H9 (cell line): ENCODE measurements at regions not wholly inside any gene's neighbourhood (a gene's known extent, or its start where the extent isn't known, plus 50 kb on each side); places are given as distances from the start of the nearest gene placed in this dataset.

Experiments used
- DNase-seq: peaks from one replicate; pipeline ENCODE4 v3.0.0-alpha.2; 2017
- H2AFZ ChIP-seq: one replicate; pipeline ENCODE4 v1.6.1; 2013; ENCODE audit warnings: mild to moderate bottlenecking, low read length, control low read depth, moderate library complexity
- H2AK5ac ChIP-seq: 2 replicates; pipeline ENCODE4 v1.6.1; 2013; ENCODE audit warnings: low read length, control low read depth, mixed read lengths; ENCODE audit not compliant: insufficient read length
- H2BK120ac ChIP-seq: one replicate; pipeline ENCODE4 v1.6.1; 2013; ENCODE audit warnings: low read depth, mild to moderate bottlenecking, low read length, control low read depth, inconsistent platforms; ENCODE audit not compliant: poor library complexity, severe bottlenecking
- H2BK12ac ChIP-seq: 2 replicates; pipeline ENCODE4 v1.6.1; 2013; ENCODE audit warnings: low read length, control low read depth, mixed read lengths, low read depth; ENCODE audit not compliant: insufficient read length
- H2BK15ac ChIP-seq: 2 replicates; pipeline ENCODE4 v1.6.1; 2013; ENCODE audit warnings: low read depth, low read length, control low read depth
- H2BK20ac ChIP-seq: one replicate; pipeline ENCODE4 v1.6.1; 2013; ENCODE audit warnings: low read depth, mild to moderate bottlenecking, low read length, control low read depth, inconsistent platforms; ENCODE audit not compliant: poor library complexity, severe bottlenecking
- H2BK5ac ChIP-seq: 2 replicates; pipeline ENCODE4 v1.6.1; 2013; ENCODE audit warnings: low read length, control low read depth, mixed read lengths; ENCODE audit not compliant: insufficient read length
- H3K14ac ChIP-seq: 2 replicates; pipeline ENCODE4 v1.6.1; 2013; ENCODE audit warnings: low read length, control low read depth; ENCODE audit not compliant: insufficient read depth
- H3K18ac ChIP-seq: 2 replicates; pipeline ENCODE4 v1.6.1; 2013; ENCODE audit warnings: low read depth, mild to moderate bottlenecking, mixed read lengths, low read length, control low read depth; ENCODE audit not compliant: insufficient read length
- H3K23ac ChIP-seq: 2 replicates; pipeline ENCODE4 v1.6.1; 2013; ENCODE audit warnings: low read length, control low read depth, mixed read lengths, low read depth; ENCODE audit not compliant: insufficient read length
- H3K23me2 ChIP-seq: 2 replicates; pipeline ENCODE4 v1.6.1; 2013; ENCODE audit warnings: low read depth, mild to moderate bottlenecking, mixed read lengths, low read length, control low read depth; ENCODE audit not compliant: insufficient read length, poor library complexity, severe bottlenecking
- H3K27ac ChIP-seq: 2 replicates; pipeline ENCODE4 v1.5.1; 2013; ENCODE audit warnings: low read length, control low read depth, mixed read lengths, low read depth; ENCODE audit not compliant: insufficient read length
- H3K27me3 ChIP-seq: 2 replicates; pipeline ENCODE4 v1.6.1; 2013; ENCODE audit warnings: low read length, control low read depth, inconsistent platforms; ENCODE audit not compliant: insufficient read depth
- H3K4ac ChIP-seq: 2 replicates; pipeline ENCODE4 v1.6.1; 2013; ENCODE audit warnings: low read depth, mild to moderate bottlenecking, control low read depth, inconsistent platforms, low read length, moderate library complexity
- H3K4me1 ChIP-seq: 2 replicates; pipeline ENCODE4 v1.6.1; 2013; ENCODE audit warnings: low read length, control low read depth, inconsistent platforms; ENCODE audit not compliant: insufficient read depth
- H3K4me2 ChIP-seq: 2 replicates; pipeline ENCODE4 v1.6.1; 2013; ENCODE audit warnings: low read length, control low read depth, mixed read lengths; ENCODE audit not compliant: insufficient read length, insufficient read depth
- H3K56ac ChIP-seq: 2 replicates; pipeline ENCODE4 v1.6.1; 2013; ENCODE audit warnings: low read depth, mild to moderate bottlenecking, mixed read lengths, low read length, control low read depth; ENCODE audit not compliant: insufficient read length
- H3K79me1 ChIP-seq: 2 replicates; pipeline ENCODE4 v1.6.1; 2013; ENCODE audit warnings: low read depth, mild to moderate bottlenecking, moderate library complexity, low read length, control low read depth, inconsistent platforms; ENCODE audit not compliant: insufficient read depth, poor library complexity, severe bottlenecking
- H3K79me2 ChIP-seq: 2 replicates; pipeline ENCODE4 v1.6.1; 2013; ENCODE audit warnings: low read length, control low read depth, inconsistent platforms; ENCODE audit not compliant: insufficient read depth
- H3K9ac ChIP-seq: 2 replicates; pipeline ENCODE4 v1.6.1; 2013; ENCODE audit warnings: low read length, control low read depth, mixed read lengths; ENCODE audit not compliant: insufficient read length; ENCODE audit errors: extremely low read depth
- H3K9me3 ChIP-seq: one replicate; pipeline ENCODE4 v1.6.1; 2013; ENCODE audit warnings: low read depth, low read length, inconsistent platforms; ENCODE audit not compliant: control insufficient read depth
- H3T11ph ChIP-seq: one replicate; pipeline ENCODE4 v1.6.1; 2013; ENCODE audit warnings: mild to moderate bottlenecking, low read length, control low read depth, inconsistent platforms
- H4K20me1 ChIP-seq: one replicate; pipeline ENCODE4 v1.6.1; 2013; ENCODE audit not compliant: control insufficient read depth, insufficient read length, insufficient read depth
- H4K5ac ChIP-seq: 2 replicates; pipeline ENCODE4 v1.6.1; 2013; ENCODE audit warnings: low read depth, mild to moderate bottlenecking, mixed read lengths, low read length, control low read depth; ENCODE audit not compliant: insufficient read length
- H4K8ac ChIP-seq: replicated peaks from 2 replicates; pipeline ENCODE4 v1.6.1; 2013; ENCODE audit warnings: low read length, control low read depth, mixed read lengths, low read depth; ENCODE audit not compliant: insufficient read length
- H4K91ac ChIP-seq: 2 replicates; pipeline ENCODE4 v1.6.1; 2013; ENCODE audit warnings: low read depth, mild to moderate bottlenecking, moderate library complexity, mixed read lengths, low read length, control low read depth; ENCODE audit not compliant: insufficient read length
- H3K27ac Mint-ChIP-seq, 3 experiments: 2 replicates in 2 of 3; 3 replicates in 1 of 3; pipeline ENCODE4 v1.8.0; 2020 to 2021; ENCODE audit warnings: mixed read lengths in 3 of 3, mild to moderate bottlenecking in 1 of 3, moderate library complexity in 1 of 3
- H3K27me3 Mint-ChIP-seq: 2 replicates; pipeline ENCODE4 v1.8.0; 2021; ENCODE audit warnings: low read depth, mild to moderate bottlenecking, moderate library complexity, mixed read lengths
- H3K36me3 Mint-ChIP-seq, 3 experiments: 2 replicates in 2 of 3; 3 replicates in 1 of 3; pipeline ENCODE4 v1.8.0; 2020 to 2021; ENCODE audit warnings: low read depth in 3 of 3, mixed read lengths in 3 of 3; ENCODE audit not compliant: insufficient read depth in 1 of 3
- H3K4me1 Mint-ChIP-seq, 2 experiments: 2 replicates each; pipeline ENCODE4 v1.8.0; 2020; ENCODE audit warnings: mixed read lengths in 2 of 2
- H3K4me3 Mint-ChIP-seq, 2 experiments: 2 replicates in 1 of 2; 3 replicates in 1 of 2; pipeline ENCODE4 v1.8.0; 2020 to 2021; ENCODE audit warnings: mild to moderate bottlenecking in 2 of 2, mixed read lengths in 2 of 2, moderate library complexity in 1 of 2
- H3K9me3 Mint-ChIP-seq, 2 experiments: 2 replicates in 1 of 2; 3 replicates in 1 of 2; pipeline ENCODE4 v1.8.0; 2020; ENCODE audit warnings: mild to moderate bottlenecking in 2 of 2, mixed read lengths in 2 of 2, moderate library complexity in 1 of 2
- WGBS: extraction: QIAGEN DNeasy Blood & Tissue Kit; methylation state at CpG from one replicate; pipeline ENCODE4 v1.1.7; 2013; ENCODE audit warnings: missing lambda C conversion rate, low lambda C conversion rate, mixed read lengths; ENCODE audit not compliant: insufficient read length; ENCODE audit errors: extremely low coverage; 5-methylcytosine and 5-hydroxymethylcytosine counted together
- TF ChIP-seq, protein P1 (sequence below): fragments of 200-600 bp; sonication (generic); conservative IDR thresholded peaks from 3 replicates; pipeline ENCODE4 v1.8.0; 2021; ENCODE audit warnings: antibody characterized with exemption, mild to moderate bottlenecking

DNA sequence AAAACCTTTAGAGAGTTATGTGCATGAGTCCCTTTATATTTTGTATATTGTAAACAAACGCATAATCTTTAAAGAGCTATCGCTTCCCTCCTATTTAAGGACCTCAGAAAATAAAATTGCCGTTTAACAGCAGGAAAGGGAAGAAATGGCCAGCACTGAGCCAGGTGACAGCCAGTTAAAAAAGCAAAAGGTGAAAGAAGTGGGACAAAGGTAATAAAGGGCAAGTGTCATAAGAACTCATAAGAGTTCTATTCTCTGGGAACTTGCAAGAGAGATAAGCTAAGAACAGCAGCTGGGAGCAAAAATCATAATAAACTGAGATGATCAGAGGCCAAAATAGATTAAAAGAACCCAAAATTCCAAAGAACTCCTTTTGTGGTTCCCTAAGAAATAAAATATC is 520.9 kb upstream of the PKN2 start:
- TF ChIP-seq, protein P1, sequence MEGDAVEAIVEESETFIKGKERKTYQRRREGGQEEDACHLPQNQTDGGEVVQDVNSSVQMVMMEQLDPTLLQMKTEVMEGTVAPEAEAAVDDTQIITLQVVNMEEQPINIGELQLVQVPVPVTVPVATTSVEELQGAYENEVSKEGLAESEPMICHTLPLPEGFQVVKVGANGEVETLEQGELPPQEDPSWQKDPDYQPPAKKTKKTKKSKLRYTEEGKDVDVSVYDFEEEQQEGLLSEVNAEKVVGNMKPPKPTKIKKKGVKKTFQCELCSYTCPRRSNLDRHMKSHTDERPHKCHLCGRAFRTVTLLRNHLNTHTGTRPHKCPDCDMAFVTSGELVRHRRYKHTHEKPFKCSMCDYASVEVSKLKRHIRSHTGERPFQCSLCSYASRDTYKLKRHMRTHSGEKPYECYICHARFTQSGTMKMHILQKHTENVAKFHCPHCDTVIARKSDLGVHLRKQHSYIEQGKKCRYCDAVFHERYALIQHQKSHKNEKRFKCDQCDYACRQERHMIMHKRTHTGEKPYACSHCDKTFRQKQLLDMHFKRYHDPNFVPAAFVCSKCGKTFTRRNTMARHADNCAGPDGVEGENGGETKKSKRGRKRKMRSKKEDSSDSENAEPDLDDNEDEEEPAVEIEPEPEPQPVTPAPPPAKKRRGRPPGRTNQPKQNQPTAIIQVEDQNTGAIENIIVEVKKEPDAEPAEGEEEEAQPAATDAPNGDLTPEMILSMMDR, result no peak
- Mint-ChIP-seq H3K27ac (no peak overlapping the region), H3K27me3 (no peaks in the 10 kb centered on the region), H3K9me3 (no peaks in the 10 kb centered on the region), H3K4me1 (no peaks in the 10 kb centered on the region), H3K36me3 (no peaks in the 10 kb centered on the region), H3K4me3 (no peak overlapping the region)
- H3K4me1 ChIP-seq, result no peaks in the 10 kb centered on the region
- no peaks in the 10 kb centered on the region for H4K20me1 ChIP-seq
- no peak overlapping the region for H2BK15ac ChIP-seq
- no peak overlapping the region for H2BK12ac ChIP-seq
- H3K23ac ChIP-seq, result no peak overlapping the region
- no peak overlapping the region for H2BK20ac ChIP-seq
- no peak overlapping the region for H3K4me2 ChIP-seq
- H3K79me2 ChIP-seq, result no peaks in the 10 kb centered on the region
- H3K9me3 ChIP-seq, result no peaks in the 10 kb centered on the region
- no peak overlapping the region for H2BK120ac ChIP-seq
- no peak overlapping the region for H3K4ac ChIP-seq
- no peak for DNase-seq
- H2AFZ ChIP-seq, result no peak overlapping the region
- no peaks in the 10 kb centered on the region for H3K79me1 ChIP-seq
- H3K23me2 ChIP-seq, result no peaks in the 10 kb centered on the region
- no peak overlapping the region for H4K8ac ChIP-seq
- H3K27me3 ChIP-seq, result no peaks in the 10 kb centered on the region
- H3T11ph ChIP-seq, result no peak overlapping the region
- no peak overlapping the region for H3K56ac ChIP-seq
- no peak overlapping the region for H4K91ac ChIP-seq
- no peak overlapping the region for H3K9ac ChIP-seq
- no peak overlapping the region for H3K14ac ChIP-seq
- no peak overlapping the region for H4K5ac ChIP-seq
- no peak overlapping the region for H3K27ac ChIP-seq
- H2BK5ac ChIP-seq, result no peak overlapping the region
- H3K18ac ChIP-seq, result no peak overlapping the region
- no CpG with 5 or more reads among the region's 3 CpGs for WGBS
- no peak overlapping the region for H2AK5ac ChIP-seq
